Natural killer cell (primary cell): ENCODE measurements at regions not wholly inside any gene's neighbourhood (a gene's known extent, or its start where the extent isn't known, plus 50 kb on each side); places are given as distances from the start of the nearest gene placed in this dataset.

Experiments
- ATAC-seq, 3 donors: fragments of 150-1000 bp in 2 of 3; fragments of 200-7000 bp in 1 of 3; cut with Tn5 transposase; 1 replicate in 1 of 3; 2 replicates in 2 of 3; pipeline ENCODE4 v1.10.0; 2021; ENCODE audit warnings: mild to moderate bottlenecking in 2 of 3, moderate library complexity in 2 of 3
- DNase-seq, 2 donors: peaks; one replicate each; pipeline versions ENCODE4 v3.0.0 to v3.0.0-alpha.2; 2013 to 2021; ENCODE audit warnings: mixed read lengths in 1 of 2
- H3K27ac ChIP-seq: one replicate; pipeline ENCODE4 v1.5.1; 2013; ENCODE audit warnings: mild to moderate bottlenecking, low read length
- H3K27me3 ChIP-seq: one replicate; pipeline ENCODE4 v1.6.1; 2013; ENCODE audit warnings: low read length; ENCODE audit not compliant: control insufficient read depth, insufficient read depth
- H3K36me3 ChIP-seq: one replicate; pipeline ENCODE4 v1.6.1; 2013; ENCODE audit warnings: low read length; ENCODE audit not compliant: control insufficient read depth, insufficient read depth
- H3K4me1 ChIP-seq: one replicate; pipeline ENCODE4 v1.6.1; 2013; ENCODE audit warnings: low read length; ENCODE audit not compliant: control insufficient read depth, insufficient read depth
- H3K4me3 ChIP-seq: one replicate; pipeline ENCODE4 v1.5.1; 2013; ENCODE audit warnings: low read length
- H3K9me3 ChIP-seq: one replicate; pipeline ENCODE4 v1.6.1; 2013; ENCODE audit warnings: low read length; ENCODE audit not compliant: control insufficient read depth, insufficient read depth
- H3K27ac Mint-ChIP-seq, 2 donors: one replicate each; pipeline ENCODE4 v1.8.0; 2022; ENCODE audit warnings: mild to moderate bottlenecking in 2 of 2, mixed read lengths in 2 of 2, moderate library complexity in 1 of 2
- H3K27me3 Mint-ChIP-seq, 2 donors: one replicate each; pipeline ENCODE4 v1.8.0; 2022; ENCODE audit warnings: low read depth in 2 of 2, mixed read lengths in 2 of 2
- H3K36me3 Mint-ChIP-seq: one replicate; pipeline ENCODE4 v1.8.0; 2022; ENCODE audit warnings: mixed read lengths
- H3K4me1 Mint-ChIP-seq, 2 donors: one replicate each; pipeline ENCODE4 v1.8.0; 2022; ENCODE audit warnings: mixed read lengths in 2 of 2
- H3K4me3 Mint-ChIP-seq: one replicate; pipeline ENCODE4 v1.8.0; 2022; ENCODE audit warnings: mild to moderate bottlenecking, moderate library complexity, mixed read lengths
- H3K9me3 Mint-ChIP-seq, 2 donors: one replicate each; pipeline ENCODE4 v1.8.0; 2022; ENCODE audit warnings: mixed read lengths in 2 of 2
- CTCF ChIP-seq: fragments of 200-600 bp; IDR thresholded peaks from one replicate; pipeline ENCODE4 v1.8.0; 2022; ENCODE audit warnings: antibody characterized with exemption
- WGBS: methylation state at CpG from one replicate; pipeline ENCODE4 v1.1.7; 2013; ENCODE audit warnings: missing lambda C conversion rate; ENCODE audit not compliant: insufficient coverage; 5-methylcytosine and 5-hydroxymethylcytosine counted together
- intact Hi-C: fragments of 100-400 bp; cut with micrococcal nuclease; formaldehyde crosslinking; loops from one replicate; pipeline ENCODE4 v1.14.2; 2022

- Histone ChIP-seq H3K4me1 (no peaks in the 10 kb centered on the region), H3K27ac (no peak overlapping the region), H3K4me3 (no peak overlapping the region), H3K36me3 (no peaks in the 10 kb centered on the region), H3K27me3 (no peaks in the 10 kb centered on the region), H3K9me3 (peaks cover 3% of the 10 kb centered on the region)
- H3K4me3 Mint-ChIP-seq = no peak overlapping the region
- WGBS = 88% methylated on average over 1 of the region's 2 CpGs
- ATAC-seq = no peak
- H3K27me3 Mint-ChIP-seq = peaks cover 0 to 3% of the 10 kb centered on the region in 2 donors
- H3K4me1 Mint-ChIP-seq = no peaks in the 10 kb centered on the region
- no peak overlapping the region for H3K27ac Mint-ChIP-seq
- H3K36me3 Mint-ChIP-seq = peaks cover 10% of the 10 kb centered on the region
- TF ChIP-seq CTCF = no peak
- DNase-seq = no peak
- intact Hi-C loops = no loop called here
- H3K9me3 Mint-ChIP-seq = peaks cover 4 to 9% of the 10 kb centered on the region in 2 donors
Observed at GRCh38 chr6:88290411-88290810, 124.3 kb upstream of the CNR1 start.

DNA sequence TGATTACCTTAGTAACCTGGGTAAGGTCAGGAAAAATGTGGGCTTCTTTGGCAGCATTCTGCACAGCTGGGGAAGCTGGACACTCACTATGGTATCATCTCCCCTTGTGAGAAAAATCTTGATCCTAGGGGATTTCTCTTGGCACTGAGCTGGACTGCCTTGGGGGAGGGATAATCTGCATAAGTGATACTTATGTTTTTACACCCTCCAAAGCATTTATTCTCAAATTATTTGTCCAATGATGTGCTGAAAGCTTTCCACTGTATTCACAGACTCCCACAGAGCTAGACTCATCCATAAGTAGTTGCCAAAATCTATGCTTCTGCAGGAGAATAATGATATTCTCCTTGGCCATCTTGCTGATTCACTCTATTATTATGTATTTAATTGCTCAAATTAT, 121.5 kb upstream of the CNR1 start:
- intact Hi-C loops = no loop called here
- no peak for DNase-seq
- Mint-ChIP-seq H3K27ac (no peak overlapping the region), H3K4me1 (no peaks in the 10 kb centered on the region), H3K27me3 (peaks cover 0 to 3% of the 10 kb centered on the region in 2 donors), H3K4me3 (no peak overlapping the region), H3K9me3 (peaks cover 5 to 10% of the 10 kb centered on the region in 2 donors), H3K36me3 (peaks cover 10% of the 10 kb centered on the region)
- no peak overlapping the region for H3K4me3 ChIP-seq
- H3K9me3 ChIP-seq = peaks cover 3% of the 10 kb centered on the region
- H3K27ac ChIP-seq = no peak overlapping the region
- no peak for ATAC-seq
- TF ChIP-seq CTCF = no peak
- no peaks in the 10 kb centered on the region for H3K4me1 ChIP-seq
- peaks cover 2% of the 10 kb centered on the region for H3K27me3 ChIP-seq
- no peaks in the 10 kb centered on the region for H3K36me3 ChIP-seq

DNA sequence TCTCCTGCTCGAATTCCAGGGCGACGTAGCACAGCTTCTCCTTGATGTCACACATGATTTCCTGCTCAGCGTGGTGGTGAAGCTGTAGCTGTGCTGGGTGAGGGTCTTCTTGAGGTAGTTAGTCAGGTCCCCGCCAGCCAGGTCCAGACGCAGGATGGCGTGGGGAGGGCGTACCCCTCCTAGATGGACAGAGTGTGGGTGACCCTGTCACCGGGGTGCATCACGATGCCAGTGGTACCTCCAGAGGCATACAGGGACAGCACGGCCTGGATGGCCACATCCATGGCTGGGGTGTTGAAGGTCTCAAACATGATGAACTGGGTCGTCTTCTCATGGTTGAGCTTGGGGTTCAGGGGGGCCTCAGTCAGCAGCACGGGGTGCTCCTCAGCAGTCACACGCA, 110.2 kb upstream of the CNR1 start:
- no peaks in the 10 kb centered on the region for H3K27me3 Mint-ChIP-seq
- H3K4me3 Mint-ChIP-seq = no peak overlapping the region
- ATAC-seq (no peak), DNase-seq (no peak)
- H3K9me3 ChIP-seq = no peaks in the 10 kb centered on the region
- H3K4me3 ChIP-seq = no peak overlapping the region
- no peaks in the 10 kb centered on the region for H3K27me3 ChIP-seq
- H3K36me3 ChIP-seq = no peaks in the 10 kb centered on the region
- 91% methylated on average over 14 of the region's 14 CpGs for WGBS
- TF ChIP-seq CTCF = no peak
- no peak overlapping the region for H3K27ac Mint-ChIP-seq
- no peaks in the 10 kb centered on the region for H3K4me1 ChIP-seq
- no peaks in the 10 kb centered on the region for H3K36me3 Mint-ChIP-seq
- H3K27ac ChIP-seq = no peak overlapping the region
- H3K9me3 Mint-ChIP-seq = peaks cover 6 to 7% of the 10 kb centered on the region in 2 donors
- intact Hi-C loops = no loop called here
- no peaks in the 10 kb centered on the region for H3K4me1 Mint-ChIP-seq

GRCh38 chr6:88268508-88268907, 102.4 kb upstream of the CNR1 start:
- ATAC-seq (no peak), DNase-seq (no peak)
- no peaks in the 10 kb centered on the region for H3K36me3 ChIP-seq
- no peaks in the 10 kb centered on the region for H3K36me3 Mint-ChIP-seq
- H3K27ac Mint-ChIP-seq = no peak overlapping the region
- H3K27ac ChIP-seq = no peak overlapping the region
- no peak overlapping the region for H3K4me3 Mint-ChIP-seq
- H3K9me3 Mint-ChIP-seq = peaks cover 0 to 8% of the 10 kb centered on the region in 2 donors
- no peaks in the 10 kb centered on the region for H3K27me3 ChIP-seq
- 55% methylated on average over 7 of the region's 7 CpGs for WGBS
- intact Hi-C loops = no loop called here
- no peak for TF ChIP-seq CTCF
- H3K4me1 Mint-ChIP-seq = no peaks in the 10 kb centered on the region
- H3K4me3 ChIP-seq = no peak overlapping the region
- H3K4me1 ChIP-seq = no peaks in the 10 kb centered on the region
- peaks cover 0 to under 1% of the 10 kb centered on the region in 2 donors for H3K27me3 Mint-ChIP-seq
- H3K9me3 ChIP-seq = no peaks in the 10 kb centered on the region
